ENCODE measurements at regions not wholly inside any gene's neighbourhood (a gene's known extent, or its start where the extent isn't known, plus 50 kb on each side); places are given as distances from the start of the nearest gene placed in this dataset.

- TF ChIP-seq CTCF (IDR thresholded peaks at IDR 0.05) (no peak), TAF1 (IDR thresholded peaks at IDR 0.05; ENCODE audit: borderline replicate concordance, low read depth, low read length) (no peak), SIN3A (IDR thresholded peaks at IDR 0.05; ENCODE audit: borderline replicate concordance, low read depth, low read length) (no peak), GABPA (IDR thresholded peaks at IDR 0.05; ENCODE audit: low read depth) (no peak), EP300 (IDR thresholded peaks at IDR 0.05; ENCODE audit: borderline replicate concordance in 1 of 2, low read depth in 1 of 2, low read length in 1 of 2) (0 out of 4 replicates have a peak, but pooled peaks of 1 of the 2 experiments have one; percentile 3), TCF12 (IDR thresholded peaks at IDR 0.05) (no peak; the same call in 1 of the 2 replicates), NRF1 (IDR thresholded peaks at IDR 0.05; ENCODE audit: low read depth, low read length) (no peak)
Observed at GRCh38 chr2:237199082-237199481, 113.4 kb downstream of the COPS8 start.
